ENCODE measurements at regions not wholly inside any gene's neighbourhood (a gene's known extent, or its start where the extent isn't known, plus 50 kb on each side); places are given as distances from the start of the nearest gene placed in this dataset.

GRCh38 chr20:58575776-58576602, 60.8 kb upstream of the APCDD1L start:
- no peak for ATAC-seq
- TF ChIP-seq ZFP3 (CRISPR knock-in tag; IDR thresholded peaks at IDR 0.05) (no peak), PPARA (CRISPR knock-in tag; IDR thresholded peaks at IDR 0.05; ENCODE audit: borderline replicate concordance) (no peak), CSRNP3 (CRISPR knock-in tag; IDR thresholded peaks at IDR 0.05) (no peak), CSDC2 (CRISPR knock-in tag; IDR thresholded peaks at IDR 0.05) (no peak)

GRCh38 chr20:58574469-58574868, 59.3 kb upstream of the APCDD1L start:
- no peak for TF ChIP-seq PATZ1 (CRISPR knock-in tag; IDR thresholded peaks at IDR 0.05; ENCODE audit: borderline replicate concordance)
- no peak for TF ChIP-seq ZNF8 (CRISPR knock-in tag; IDR thresholded peaks at IDR 0.05)
- TF ChIP-seq ZFP3 (CRISPR knock-in tag; IDR thresholded peaks at IDR 0.05), result no peak
- no peak for TF ChIP-seq TSHZ2 (CRISPR knock-in tag; IDR thresholded peaks at IDR 0.05)
- TF ChIP-seq CSDC2 (CRISPR knock-in tag; IDR thresholded peaks at IDR 0.05), result no peak
- TF ChIP-seq ARNTL (CRISPR knock-in tag; IDR thresholded peaks at IDR 0.05; ENCODE audit: borderline replicate concordance, low read depth), result no peak
- no peak for TF ChIP-seq GLIS3 (CRISPR knock-in tag; IDR thresholded peaks at IDR 0.05)
- TF ChIP-seq ISL1 (CRISPR knock-in tag; IDR thresholded peaks at IDR 0.05), result no peak
- ATAC-seq, result no peak

GRCh38 chr20:58573986-58574385, 58.8 kb upstream of the APCDD1L start:
- no peak for ATAC-seq
- TF ChIP-seq SNAI2 (CRISPR knock-in tag; IDR thresholded peaks at IDR 0.05) (no peak), CREB5 (CRISPR knock-in tag; IDR thresholded peaks at IDR 0.05; ENCODE audit: low read depth) (no peak), CSRNP3 (CRISPR knock-in tag; IDR thresholded peaks at IDR 0.05) (no peak), RARB (CRISPR knock-in tag; IDR thresholded peaks at IDR 0.05) (no peak), ZFP30 (CRISPR knock-in tag; IDR thresholded peaks at IDR 0.05) (no peak), ZNF8 (CRISPR knock-in tag; IDR thresholded peaks at IDR 0.05) (no peak), PPARA (CRISPR knock-in tag; IDR thresholded peaks at IDR 0.05; ENCODE audit: borderline replicate concordance) (no peak), TSHZ2 (CRISPR knock-in tag; IDR thresholded peaks at IDR 0.05) (no peak), OSR1 (CRISPR knock-in tag; IDR thresholded peaks at IDR 0.05) (no peak), ZNF70 (CRISPR knock-in tag; IDR thresholded peaks at IDR 0.05) (no peak), ISL1 (CRISPR knock-in tag; IDR thresholded peaks at IDR 0.05) (no peak)
